Gastrocnemius medialis (tissue), 4 donors: ENCODE measurements at regions not wholly inside any gene's neighbourhood (a gene's known extent, or its start where the extent isn't known, plus 50 kb on each side); places are given as distances from the start of the nearest gene placed in this dataset.

ENCODE experiments used
- ATAC-seq, 2 donors: fragments of 150-250 bp; one replicate each; pipeline ENCODE4 v1.9.1; 2016
- DNase-seq, 2 donors: peaks; one replicate each; pipeline ENCODE4 v3.0.0-alpha.2; 2019
- H3K27ac ChIP-seq, 4 donors: fragments of 200-600 bp; sonication (generic); 1 replicate in 1 of 4; 2 replicates in 3 of 4; pipeline ENCODE4 v1.5.1; 2016 to 2018; ENCODE audit warnings: mild to moderate bottlenecking in 2 of 4, moderate library complexity in 1 of 4
- H3K27me3 ChIP-seq, 3 donors: fragments of 200-600 bp; sonication (generic) in 2 of 3; 1 replicate in 1 of 3; 2 replicates in 2 of 3; pipeline versions ENCODE4 v1.5.1 to v1.6.0; 2016 to 2019; ENCODE audit warnings: mild to moderate bottlenecking in 1 of 3, moderate library complexity in 1 of 3
- H3K36me3 ChIP-seq, 2 donors: fragments of 200-600 bp; sonication (generic) in 1 of 2; one replicate each; pipeline ENCODE4 v1.5.1; 2017 to 2018
- H3K4me1 ChIP-seq, 2 donors: fragments of 200-600 bp; sonication (generic) in 1 of 2; one replicate each; pipeline ENCODE4 v1.5.1; 2016 to 2017; ENCODE audit warnings: mild to moderate bottlenecking in 2 of 2
- H3K4me3 ChIP-seq, 4 donors: fragments of 200-600 bp; sonication (generic) in 3 of 4; 1 replicate in 1 of 4; 2 replicates in 3 of 4; pipeline ENCODE4 v1.5.1; 2016 to 2019; ENCODE audit warnings: mild to moderate bottlenecking in 2 of 4
- H3K9me3 ChIP-seq, 3 donors: fragments of 200-600 bp; sonication (generic) in 2 of 3; 1 replicate in 1 of 3; 2 replicates in 2 of 3; pipeline ENCODE4 v1.5.1; 2016 to 2019
- POLR2A ChIP-seq, 2 donors: fragments of 450-650 bp; IDR thresholded peaks; one replicate each; pipeline ENCODE4 v1.6.1; 2017; ENCODE audit warnings: antibody characterized with exemption in 2 of 2, mild to moderate bottlenecking in 2 of 2, moderate library complexity in 2 of 2
- in situ Hi-C, 4 donors: fragments of 200-750 bp; cut with MboI; loops; one replicate each; pipeline versions ENCODE4 v1.15.0 to v1.8.0; 2017; ENCODE audit warnings: low sequenced_read_pairs in 4 of 4
- intact Hi-C: fragments of 100-400 bp; cut with DNase I; formaldehyde crosslinking; loops from one replicate; pipeline ENCODE4 v1.15.1; 2023; ENCODE audit warnings: low total_unique reads
- TF ChIP-seq, protein P1 (sequence below), 5 experiments: fragments of 450-650 bp in 3 of 5; fragments of 200-600 bp in 2 of 5; sonication (generic) in 2 of 5; IDR thresholded peaks in 4 of 5; conservative IDR thresholded peaks in 1 of 5; 1 replicate in 4 of 5; 2 replicates in 1 of 5; pipeline ENCODE4 v1.5.1; 2016 to 2019; ENCODE audit warnings: antibody characterized with exemption in 5 of 5, mild to moderate bottlenecking in 3 of 5, moderate library complexity in 3 of 5

- Histone ChIP-seq H3K4me1 (no peaks in the 10 kb centered on the region), H3K36me3 (no peaks in the 10 kb centered on the region), H3K4me3 (no peak overlapping the region), H3K27ac (no peak overlapping the region), H3K27me3 (no peaks in the 10 kb centered on the region), H3K9me3 (peaks cover 0 to 6% (median 0%) of the 10 kb centered on the region in 3 donors)
- ATAC-seq: no peak
- intact Hi-C loops (no loop called here), in situ Hi-C loops (no loop called here)
- TF ChIP-seq POLR2A (IDR thresholded peaks at IDR 0.05): no peak
- TF ChIP-seq, protein P1, sequence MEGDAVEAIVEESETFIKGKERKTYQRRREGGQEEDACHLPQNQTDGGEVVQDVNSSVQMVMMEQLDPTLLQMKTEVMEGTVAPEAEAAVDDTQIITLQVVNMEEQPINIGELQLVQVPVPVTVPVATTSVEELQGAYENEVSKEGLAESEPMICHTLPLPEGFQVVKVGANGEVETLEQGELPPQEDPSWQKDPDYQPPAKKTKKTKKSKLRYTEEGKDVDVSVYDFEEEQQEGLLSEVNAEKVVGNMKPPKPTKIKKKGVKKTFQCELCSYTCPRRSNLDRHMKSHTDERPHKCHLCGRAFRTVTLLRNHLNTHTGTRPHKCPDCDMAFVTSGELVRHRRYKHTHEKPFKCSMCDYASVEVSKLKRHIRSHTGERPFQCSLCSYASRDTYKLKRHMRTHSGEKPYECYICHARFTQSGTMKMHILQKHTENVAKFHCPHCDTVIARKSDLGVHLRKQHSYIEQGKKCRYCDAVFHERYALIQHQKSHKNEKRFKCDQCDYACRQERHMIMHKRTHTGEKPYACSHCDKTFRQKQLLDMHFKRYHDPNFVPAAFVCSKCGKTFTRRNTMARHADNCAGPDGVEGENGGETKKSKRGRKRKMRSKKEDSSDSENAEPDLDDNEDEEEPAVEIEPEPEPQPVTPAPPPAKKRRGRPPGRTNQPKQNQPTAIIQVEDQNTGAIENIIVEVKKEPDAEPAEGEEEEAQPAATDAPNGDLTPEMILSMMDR (IDR thresholded peaks at IDR 0.05 in 4 of 5, conservative IDR thresholded peaks at IDR 0.05 in 1 of 5): no peak
- no peak for DNase-seq
Measured at GRCh38 chrX:117701050-117701449, 415.6 kb downstream of the KLHL13 start.

GRCh38 chrX:117689956-117690355 lies 426.7 kb downstream of the KLHL13 start:
- H3K27me3 ChIP-seq: no peaks in the 10 kb centered on the region
- in situ Hi-C loops (no loop called here), intact Hi-C loops (no loop called here)
- ATAC-seq: no peak
- no peaks in the 10 kb centered on the region for H3K9me3 ChIP-seq
- H3K4me3 ChIP-seq: no peak overlapping the region
- TF ChIP-seq POLR2A (IDR thresholded peaks at IDR 0.05): no peak
- TF ChIP-seq, protein P1 (IDR thresholded peaks at IDR 0.05 in 4 of 5, conservative IDR thresholded peaks at IDR 0.05 in 1 of 5): no peak
- H3K4me1 ChIP-seq: no peaks in the 10 kb centered on the region
- DNase-seq: no peak
- H3K27ac ChIP-seq: no peak overlapping the region
- no peaks in the 10 kb centered on the region for H3K36me3 ChIP-seq

DNA sequence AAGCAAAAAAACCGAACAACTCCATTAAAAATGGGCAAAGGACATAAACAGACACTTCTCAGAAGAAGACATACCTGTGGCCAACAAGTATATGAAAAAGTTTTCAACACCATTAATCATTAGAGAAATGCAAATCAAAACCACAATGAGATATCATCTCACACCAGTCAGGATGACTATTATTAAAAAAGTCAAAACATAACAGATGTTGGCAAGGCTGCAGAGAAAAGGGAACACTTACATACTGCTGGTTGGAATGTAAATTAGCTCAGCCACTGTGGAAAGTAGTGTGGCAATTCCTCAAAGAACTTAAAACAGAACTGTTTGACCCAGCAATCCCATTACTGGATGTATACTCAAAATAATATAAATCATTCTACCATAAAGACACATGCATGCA lies 436.3 kb downstream of the KLHL13 start:
- Histone ChIP-seq H3K36me3 (no peaks in the 10 kb centered on the region), H3K27ac (no peak overlapping the region), H3K27me3 (no peaks in the 10 kb centered on the region), H3K4me1 (no peaks in the 10 kb centered on the region), H3K9me3 (no peaks in the 10 kb centered on the region), H3K4me3 (no peak overlapping the region)
- ATAC-seq (no peak), DNase-seq (no peak)
- intact Hi-C loops (no loop called here), in situ Hi-C loops (no loop called here)
- TF ChIP-seq, protein P1 (IDR thresholded peaks at IDR 0.05 in 4 of 5, conservative IDR thresholded peaks at IDR 0.05 in 1 of 5): no peak
- TF ChIP-seq POLR2A (IDR thresholded peaks at IDR 0.05): no peak

DNA sequence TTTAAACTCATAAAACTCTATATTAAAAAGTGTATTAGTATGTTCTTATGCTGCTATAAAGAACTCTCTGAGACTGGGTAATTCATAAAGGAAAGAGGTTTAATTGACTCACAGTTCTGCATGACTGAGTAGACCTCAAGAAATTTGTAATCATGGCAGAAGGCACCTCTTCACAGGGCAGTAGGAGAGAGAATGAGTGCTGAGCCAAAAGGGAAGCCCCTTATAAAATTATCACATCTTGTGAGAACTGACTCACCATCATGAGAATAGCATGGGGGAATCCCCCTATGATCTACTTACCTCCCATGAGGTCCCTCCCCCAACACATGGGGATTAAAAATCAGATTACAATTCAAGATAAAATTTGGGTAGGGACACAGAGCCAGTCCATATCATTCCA lies 463.2 kb downstream of the KLHL13 start:
- Histone ChIP-seq H3K9me3 (no peaks in the 10 kb centered on the region), H3K4me3 (no peak overlapping the region), H3K4me1 (no peaks in the 10 kb centered on the region), H3K27me3 (no peaks in the 10 kb centered on the region), H3K36me3 (no peaks in the 10 kb centered on the region), H3K27ac (no peak overlapping the region)
- DNase-seq: no peak
- in situ Hi-C loops: no loop called here
- TF ChIP-seq, protein P1 (IDR thresholded peaks at IDR 0.05 in 4 of 5, conservative IDR thresholded peaks at IDR 0.05 in 1 of 5): no peak
- no peak for TF ChIP-seq POLR2A (IDR thresholded peaks at IDR 0.05)
- no peak for ATAC-seq
- intact Hi-C loops: no loop called here

DNA sequence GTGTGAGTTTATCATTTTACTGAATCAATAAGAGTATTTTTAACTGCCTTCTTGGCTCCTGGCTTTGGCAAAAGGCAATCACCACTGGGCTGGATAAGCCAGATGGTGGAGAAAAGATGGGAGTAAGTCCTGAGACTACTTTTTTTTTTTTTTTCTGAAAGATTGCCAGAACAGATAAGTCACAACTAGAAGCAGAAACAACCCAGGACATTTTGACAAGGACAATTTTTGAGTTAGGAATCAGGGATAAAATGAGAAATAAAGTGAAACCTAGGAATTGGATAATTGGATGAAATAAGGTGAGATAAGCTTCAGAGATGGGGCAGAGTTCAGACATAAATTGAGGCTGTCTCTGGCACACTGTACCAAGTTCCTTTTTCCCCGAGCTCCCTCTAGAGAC lies 471.0 kb downstream of the KLHL13 start:
- ATAC-seq: no peak
- in situ Hi-C loops (no loop called here), intact Hi-C loops (no loop called here)
- Histone ChIP-seq H3K27me3 (no peaks in the 10 kb centered on the region), H3K27ac (no peak overlapping the region), H3K4me1 (no peaks in the 10 kb centered on the region), H3K9me3 (no peaks in the 10 kb centered on the region), H3K4me3 (no peak overlapping the region), H3K36me3 (no peaks in the 10 kb centered on the region)
- no peak for DNase-seq
- TF ChIP-seq POLR2A (IDR thresholded peaks at IDR 0.05): no peak
- TF ChIP-seq, protein P1 (IDR thresholded peaks at IDR 0.05 in 4 of 5, conservative IDR thresholded peaks at IDR 0.05 in 1 of 5): no peak
